Suprapubic skin (tissue), 3 donors: ENCODE measurements at regions not wholly inside any gene's neighbourhood (a gene's known extent, or its start where the extent isn't known, plus 50 kb on each side); places are given as distances from the start of the nearest gene placed in this dataset.

ENCODE experiments used
- CTCF ChIP-seq, 2 donors: fragments of 200-600 bp in 1 of 2; fragments of 450-650 bp in 1 of 2; sonication (generic) in 1 of 2; IDR thresholded peaks; one replicate each; pipeline ENCODE4 v1.5.1; 2016 to 2019; ENCODE audit warnings: antibody characterized with exemption in 2 of 2, mild to moderate bottlenecking in 1 of 2, moderate library complexity in 1 of 2
- EP300 ChIP-seq: sonication (generic); formaldehyde crosslinking; IDR thresholded peaks from one replicate; pipeline ENCODE4 v1.6.1; 2017; ENCODE audit warnings: antibody characterized with exemption
- POLR2A ChIP-seq, 2 donors: fragments of 450-650 bp; IDR thresholded peaks; one replicate each; pipeline ENCODE4 v1.6.1; 2017; ENCODE audit warnings: antibody characterized with exemption in 2 of 2, mild to moderate bottlenecking in 2 of 2, moderate library complexity in 2 of 2

GRCh38 chr3:72244396-72244795 is 459.4 kb upstream of the PROK2 start:
- TF ChIP-seq CTCF (IDR thresholded peaks at IDR 0.05) (no peak), POLR2A (IDR thresholded peaks at IDR 0.05) (no peak), EP300 (no peak)
